Neural progenitor cell (in vitro differentiated cells): ENCODE measurements at regions not wholly inside any gene's neighbourhood (a gene's known extent, or its start where the extent isn't known, plus 50 kb on each side); places are given as distances from the start of the nearest gene placed in this dataset.

ENCODE experiments used
- DNase-seq: peaks from one replicate; pipeline ENCODE4 v3.0.0-alpha.2; 2016; ENCODE audit warnings: low spot score
- H2AFZ ChIP-seq: fragments of 200-600 bp; sonication (generic); replicated peaks from 2 replicates; pipeline ENCODE4 v1.6.1; 2016; ENCODE audit warnings: antibody characterized with exemption
- H3F3A ChIP-seq: fragments of 200-600 bp; sonication (generic); 2 replicates; pipeline ENCODE4 v1.6.1; 2016; ENCODE audit warnings: antibody characterized with exemption, low read depth
- H3K27ac ChIP-seq: fragments of 200-600 bp; sonication (generic); 2 replicates; pipeline ENCODE4 v1.5.1; 2016; ENCODE audit warnings: mild to moderate bottlenecking
- H3K27me3 ChIP-seq: fragments of 200-600 bp; sonication (generic); 2 replicates; pipeline ENCODE4 v1.6.1; 2016; ENCODE audit warnings: mild to moderate bottlenecking, moderate library complexity
- H3K36me3 ChIP-seq: fragments of 200-600 bp; sonication (generic); 2 replicates; pipeline ENCODE4 v1.5.1; 2016
- H3K4me1 ChIP-seq: fragments of 200-600 bp; sonication (generic); 2 replicates; pipeline ENCODE4 v1.6.1; 2016; ENCODE audit warnings: mixed run types
- H3K4me2 ChIP-seq: fragments of 200-600 bp; sonication (generic); 2 replicates; pipeline ENCODE4 v1.6.1; 2016
- H3K4me3 ChIP-seq: fragments of 200-600 bp; sonication (generic); 2 replicates; pipeline ENCODE4 v1.5.1; 2016
- H3K79me2 ChIP-seq: fragments of 200-600 bp; sonication (generic); 2 replicates; pipeline ENCODE4 v1.6.1; 2016; ENCODE audit warnings: low read depth
- H3K9ac ChIP-seq: fragments of 200-600 bp; sonication (generic); 2 replicates; pipeline ENCODE4 v1.6.1; 2016
- H3K9me3 ChIP-seq: fragments of 200-600 bp; sonication (generic); 2 replicates; pipeline ENCODE4 v1.5.1; 2016; ENCODE audit warnings: low read depth
- H4K20me1 ChIP-seq: fragments of 200-600 bp; sonication (generic); 2 replicates; pipeline ENCODE4 v1.6.1; 2016; ENCODE audit warnings: low read depth
- H3K27ac Mint-ChIP-seq: 3 replicates; pipeline ENCODE4 v1.8.0; 2021; ENCODE audit warnings: mixed read lengths
- H3K27me3 Mint-ChIP-seq: 2 replicates; pipeline ENCODE4 v1.8.0; 2022; ENCODE audit warnings: low read depth, mild to moderate bottlenecking, inconsistent platforms, moderate library complexity, mixed read lengths; ENCODE audit not compliant: insufficient read depth
- H3K36me3 Mint-ChIP-seq: 3 replicates; pipeline ENCODE4 v1.8.0; 2021; ENCODE audit warnings: mixed read lengths
- H3K4me1 Mint-ChIP-seq: 3 replicates; pipeline ENCODE4 v1.8.0; 2021; ENCODE audit warnings: mixed read lengths
- H3K4me3 Mint-ChIP-seq: 3 replicates; pipeline ENCODE4 v1.8.0; 2021; ENCODE audit warnings: mild to moderate bottlenecking, moderate library complexity, mixed read lengths
- H3K9me3 Mint-ChIP-seq: 3 replicates; pipeline ENCODE4 v1.8.0; 2020; ENCODE audit warnings: mixed read lengths
- EZH2 ChIP-seq: fragments of 200-600 bp; sonication (generic); IDR thresholded peaks from 2 replicates; pipeline ENCODE4 v1.6.1; 2017; ENCODE audit warnings: antibody characterized with exemption, mild to moderate bottlenecking, moderate library complexity
- EZH2phosphoT487 ChIP-seq: fragments of 200-600 bp; sonication (generic); IDR thresholded peaks from 2 replicates; pipeline ENCODE4 v1.6.1; 2017; ENCODE audit warnings: antibody characterized with exemption
- TF ChIP-seq, protein P1 (sequence below): fragments of 200-600 bp; sonication (generic); IDR thresholded peaks from 2 replicates; pipeline ENCODE4 v1.5.1; 2017; ENCODE audit warnings: antibody characterized with exemption, mild to moderate bottlenecking

DNA sequence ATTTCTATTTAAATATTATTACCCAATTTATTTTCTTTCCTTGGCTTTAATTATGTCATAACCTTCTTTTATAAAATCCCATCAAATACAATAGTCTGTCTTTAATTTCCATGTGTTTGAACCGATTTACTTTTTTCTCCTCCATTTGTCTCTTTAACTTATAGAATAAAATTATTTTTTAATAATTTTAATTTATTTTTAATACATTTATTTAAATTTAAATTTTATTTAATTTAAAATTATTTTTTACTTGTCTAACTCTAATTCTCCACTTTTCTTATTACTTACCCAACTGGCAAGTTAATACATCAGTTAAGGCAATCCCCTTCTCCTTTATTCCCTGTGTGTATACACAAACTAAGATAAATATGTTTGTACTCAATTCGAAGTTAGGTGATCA, 817.6 kb upstream of the NR2F2 start:
- H3K27ac ChIP-seq, result no peak overlapping the region
- H3K79me2 ChIP-seq, result no peaks in the 10 kb centered on the region
- peaks cover 9% of the 10 kb centered on the region for H3K9me3 Mint-ChIP-seq
- H3K36me3 Mint-ChIP-seq, result no peaks in the 10 kb centered on the region
- no peaks in the 10 kb centered on the region for H3K4me1 Mint-ChIP-seq
- H3K4me3 ChIP-seq, result no peak overlapping the region
- no peak overlapping the region for H3K27ac Mint-ChIP-seq
- no peaks in the 10 kb centered on the region for H3K9me3 ChIP-seq
- no peaks in the 10 kb centered on the region for H3K27me3 ChIP-seq
- DNase-seq, result no peak
- H3K4me2 ChIP-seq, result no peak overlapping the region
- no peaks in the 10 kb centered on the region for H3K4me1 ChIP-seq
- H4K20me1 ChIP-seq, result no peaks in the 10 kb centered on the region
- H3K4me3 Mint-ChIP-seq, result no peak overlapping the region
- H3K27me3 Mint-ChIP-seq, result no peaks in the 10 kb centered on the region
- no peaks in the 10 kb centered on the region for H3F3A ChIP-seq
- no peaks in the 10 kb centered on the region for H3K36me3 ChIP-seq
- no peak overlapping the region for H2AFZ ChIP-seq
- TF ChIP-seq, protein P1, sequence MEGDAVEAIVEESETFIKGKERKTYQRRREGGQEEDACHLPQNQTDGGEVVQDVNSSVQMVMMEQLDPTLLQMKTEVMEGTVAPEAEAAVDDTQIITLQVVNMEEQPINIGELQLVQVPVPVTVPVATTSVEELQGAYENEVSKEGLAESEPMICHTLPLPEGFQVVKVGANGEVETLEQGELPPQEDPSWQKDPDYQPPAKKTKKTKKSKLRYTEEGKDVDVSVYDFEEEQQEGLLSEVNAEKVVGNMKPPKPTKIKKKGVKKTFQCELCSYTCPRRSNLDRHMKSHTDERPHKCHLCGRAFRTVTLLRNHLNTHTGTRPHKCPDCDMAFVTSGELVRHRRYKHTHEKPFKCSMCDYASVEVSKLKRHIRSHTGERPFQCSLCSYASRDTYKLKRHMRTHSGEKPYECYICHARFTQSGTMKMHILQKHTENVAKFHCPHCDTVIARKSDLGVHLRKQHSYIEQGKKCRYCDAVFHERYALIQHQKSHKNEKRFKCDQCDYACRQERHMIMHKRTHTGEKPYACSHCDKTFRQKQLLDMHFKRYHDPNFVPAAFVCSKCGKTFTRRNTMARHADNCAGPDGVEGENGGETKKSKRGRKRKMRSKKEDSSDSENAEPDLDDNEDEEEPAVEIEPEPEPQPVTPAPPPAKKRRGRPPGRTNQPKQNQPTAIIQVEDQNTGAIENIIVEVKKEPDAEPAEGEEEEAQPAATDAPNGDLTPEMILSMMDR, result no peak
- no peak for TF ChIP-seq EZH2
- H3K9ac ChIP-seq, result no peak overlapping the region

DNA sequence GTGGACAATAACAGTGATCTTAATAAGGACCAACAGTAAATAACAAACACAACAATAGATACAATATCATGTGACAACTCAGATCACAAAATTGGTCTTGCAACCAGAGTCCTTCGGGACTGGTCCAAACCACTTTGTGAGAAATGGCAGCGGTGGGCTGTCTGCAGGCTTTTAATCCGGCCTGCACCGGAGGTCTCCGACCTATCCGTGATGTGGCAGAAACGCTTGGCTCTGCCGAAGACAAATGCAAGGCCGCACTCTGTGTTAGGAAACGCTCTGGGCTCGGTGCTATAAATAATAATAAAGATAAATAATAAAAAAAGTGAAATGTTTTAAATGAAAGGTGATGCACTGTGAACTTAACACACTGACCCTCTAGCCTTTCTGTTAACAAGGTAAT, 810.6 kb upstream of the NR2F2 start:
- Histone ChIP-seq H3K27ac (no peak overlapping the region), H3K4me2 (no peak overlapping the region), H3K9me3 (no peaks in the 10 kb centered on the region), H3K79me2 (no peaks in the 10 kb centered on the region), H3K4me3 (no peak overlapping the region), H3K4me1 (no peaks in the 10 kb centered on the region), H3F3A (no peaks in the 10 kb centered on the region), H4K20me1 (no peaks in the 10 kb centered on the region), H3K9ac (no peak overlapping the region), H3K36me3 (no peaks in the 10 kb centered on the region), H2AFZ (no peak overlapping the region), H3K27me3 (no peaks in the 10 kb centered on the region)
- no peak overlapping the region for H3K4me3 Mint-ChIP-seq
- no peak for TF ChIP-seq EZH2
- TF ChIP-seq, protein P1, result no peak
- no peak for TF ChIP-seq EZH2phosphoT487
- H3K27ac Mint-ChIP-seq, result no peak overlapping the region
- H3K4me1 Mint-ChIP-seq, result peaks cover 4% of the 10 kb centered on the region
- peaks cover 3% of the 10 kb centered on the region for H3K9me3 Mint-ChIP-seq
- H3K27me3 Mint-ChIP-seq, result no peaks in the 10 kb centered on the region
- no peak for DNase-seq
- H3K36me3 Mint-ChIP-seq, result no peaks in the 10 kb centered on the region

DNA sequence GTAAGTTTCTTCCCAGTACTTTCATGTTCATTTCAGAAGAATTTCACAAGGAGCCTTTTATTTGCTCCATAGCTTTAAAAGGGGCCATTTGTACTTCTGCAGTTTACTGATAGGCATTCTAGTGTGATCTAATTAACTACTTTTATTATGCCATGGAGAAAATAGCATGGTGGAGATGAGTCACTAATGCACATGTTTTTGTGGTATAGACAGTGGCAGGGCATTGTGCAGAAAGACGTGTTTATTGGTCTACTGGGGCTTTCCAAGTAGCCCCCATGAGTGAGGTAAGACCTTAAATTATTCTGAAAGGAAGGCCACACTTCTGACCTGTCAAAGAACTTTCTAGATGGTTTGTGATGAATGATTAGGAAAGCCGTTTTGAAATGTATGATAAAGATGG, 810.0 kb upstream of the NR2F2 start:
- Histone ChIP-seq H3K27ac (no peak overlapping the region), H4K20me1 (no peaks in the 10 kb centered on the region), H3K9me3 (no peaks in the 10 kb centered on the region), H3K4me3 (no peak overlapping the region), H3K4me1 (no peaks in the 10 kb centered on the region), H3F3A (no peaks in the 10 kb centered on the region), H3K9ac (no peak overlapping the region), H3K36me3 (no peaks in the 10 kb centered on the region), H3K27me3 (no peaks in the 10 kb centered on the region), H2AFZ (no peak overlapping the region), H3K79me2 (no peaks in the 10 kb centered on the region), H3K4me2 (no peak overlapping the region)
- Mint-ChIP-seq H3K9me3 (peaks cover 8% of the 10 kb centered on the region), H3K27ac (no peak overlapping the region), H3K27me3 (no peaks in the 10 kb centered on the region), H3K36me3 (peaks cover 2% of the 10 kb centered on the region), H3K4me3 (no peak overlapping the region), H3K4me1 (peaks cover 4% of the 10 kb centered on the region)
- TF ChIP-seq, protein P1, result no peak
- TF ChIP-seq EZH2, result no peak
- no peak for TF ChIP-seq EZH2phosphoT487
- no peak for DNase-seq

DNA sequence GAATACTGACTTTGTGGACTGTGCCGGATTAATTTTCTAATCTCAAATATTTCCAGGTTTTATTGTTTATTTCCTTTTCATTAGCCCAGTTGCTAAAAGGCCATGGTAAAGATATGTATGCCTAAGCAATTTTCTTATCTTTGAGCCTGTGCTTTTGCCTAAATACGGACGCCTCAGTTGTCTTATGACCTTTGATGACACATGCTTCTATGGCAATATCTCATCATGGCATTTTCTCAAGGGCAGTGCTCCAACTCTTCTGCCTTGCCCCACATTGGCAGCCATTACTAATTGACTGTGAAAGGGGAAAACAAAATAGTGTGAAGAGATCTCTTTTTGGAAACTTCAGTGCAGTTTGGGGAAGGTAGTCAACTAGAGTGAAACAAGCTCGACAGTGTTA, 809.6 kb upstream of the NR2F2 start:
- H3K36me3 ChIP-seq, result no peaks in the 10 kb centered on the region
- H2AFZ ChIP-seq, result no peak overlapping the region
- H3K4me1 Mint-ChIP-seq, result peaks cover 4% of the 10 kb centered on the region
- H3K9me3 Mint-ChIP-seq, result peaks cover 8% of the 10 kb centered on the region
- no peaks in the 10 kb centered on the region for H3K4me1 ChIP-seq
- H3K36me3 Mint-ChIP-seq, result peaks cover 2% of the 10 kb centered on the region
- no peak overlapping the region for H3K4me3 Mint-ChIP-seq
- no peaks in the 10 kb centered on the region for H4K20me1 ChIP-seq
- no peaks in the 10 kb centered on the region for H3K9me3 ChIP-seq
- DNase-seq, result no peak
- H3K79me2 ChIP-seq, result no peaks in the 10 kb centered on the region
- H3K4me3 ChIP-seq, result no peak overlapping the region
- TF ChIP-seq EZH2phosphoT487 (no peak), EZH2 (no peak)
- TF ChIP-seq, protein P1, result no peak
- no peak overlapping the region for H3K9ac ChIP-seq
- no peak overlapping the region for H3K27ac ChIP-seq
- H3K27me3 ChIP-seq, result no peaks in the 10 kb centered on the region
- no peak overlapping the region for H3K4me2 ChIP-seq
- H3K27ac Mint-ChIP-seq, result no peak overlapping the region
- H3F3A ChIP-seq, result no peaks in the 10 kb centered on the region
- no peaks in the 10 kb centered on the region for H3K27me3 Mint-ChIP-seq
